ENCODE measurements at regions not wholly inside any gene's neighbourhood (a gene's known extent, or its start where the extent isn't known, plus 50 kb on each side); places are given as distances from the start of the nearest gene placed in this dataset.

DNA sequence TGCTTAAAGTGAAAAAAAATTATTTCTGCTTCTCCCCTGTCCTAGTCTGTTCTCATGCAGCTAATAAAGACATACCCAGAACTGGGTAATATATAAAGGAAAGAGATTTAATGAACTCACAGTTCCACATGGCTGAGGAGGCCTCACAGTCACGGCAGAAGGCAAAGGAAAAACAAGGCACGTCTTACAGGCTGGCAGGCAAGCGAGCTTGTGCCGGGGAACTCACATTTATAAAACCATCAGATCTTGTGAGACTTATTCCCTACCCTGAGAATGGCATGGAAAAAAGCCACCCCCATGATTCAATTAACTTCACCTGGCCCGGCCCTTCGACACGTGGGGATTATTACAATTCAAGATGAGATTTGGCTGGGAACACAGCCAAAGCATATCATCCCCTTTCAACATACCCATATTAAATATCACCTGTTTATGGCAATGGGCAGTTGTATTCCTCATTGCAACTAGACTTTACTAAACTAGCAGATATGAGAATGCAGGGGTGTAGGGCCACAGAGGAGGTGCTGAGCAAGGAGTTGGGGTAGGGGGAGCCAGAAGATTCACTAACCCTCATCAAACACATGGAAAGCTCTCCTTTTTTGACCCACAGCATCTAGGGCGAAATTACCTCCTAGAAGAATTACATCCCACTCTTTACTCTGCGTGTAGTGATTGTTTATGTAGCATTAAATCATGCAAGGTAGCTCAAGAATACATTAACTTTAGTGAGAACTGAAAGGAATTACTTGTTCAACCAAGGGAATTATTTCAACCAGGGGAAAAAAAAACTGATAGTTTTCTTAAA lies 183.3 kb upstream of the DOK6 start:
- DNase-seq = no peak

GRCh38 chr18:69220529-69220928 lies 180.2 kb upstream of the DOK6 start:
- no peak for DNase-seq

DNA sequence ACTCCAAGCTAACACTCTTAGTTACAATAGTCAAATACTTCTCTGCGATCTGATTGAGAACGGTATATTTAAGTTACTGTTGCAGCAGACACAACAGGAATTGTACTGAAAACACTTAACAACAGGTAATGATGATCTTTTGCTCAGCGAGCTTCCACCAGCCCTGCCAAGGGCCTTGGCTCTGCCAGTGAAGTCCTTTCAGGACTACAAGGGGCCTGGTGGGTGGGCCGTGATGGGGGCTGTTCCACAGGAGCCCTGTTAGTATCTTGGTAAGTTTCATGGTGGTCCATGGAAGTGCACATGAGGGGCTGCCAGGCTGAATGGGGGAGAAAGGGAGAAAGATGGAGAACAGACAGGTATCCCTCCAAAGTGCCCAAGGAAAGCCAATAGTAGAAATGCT lies 178.6 kb upstream of the DOK6 start:
- DNase-seq = no peak

- DNase-seq = no peak
Measured at GRCh38 chr18:69226971-69227370, 173.7 kb upstream of the DOK6 start.

- DNase-seq = no peak
Measured at GRCh38 chr18:69230204-69230603, 170.5 kb upstream of the DOK6 start.

DNA sequence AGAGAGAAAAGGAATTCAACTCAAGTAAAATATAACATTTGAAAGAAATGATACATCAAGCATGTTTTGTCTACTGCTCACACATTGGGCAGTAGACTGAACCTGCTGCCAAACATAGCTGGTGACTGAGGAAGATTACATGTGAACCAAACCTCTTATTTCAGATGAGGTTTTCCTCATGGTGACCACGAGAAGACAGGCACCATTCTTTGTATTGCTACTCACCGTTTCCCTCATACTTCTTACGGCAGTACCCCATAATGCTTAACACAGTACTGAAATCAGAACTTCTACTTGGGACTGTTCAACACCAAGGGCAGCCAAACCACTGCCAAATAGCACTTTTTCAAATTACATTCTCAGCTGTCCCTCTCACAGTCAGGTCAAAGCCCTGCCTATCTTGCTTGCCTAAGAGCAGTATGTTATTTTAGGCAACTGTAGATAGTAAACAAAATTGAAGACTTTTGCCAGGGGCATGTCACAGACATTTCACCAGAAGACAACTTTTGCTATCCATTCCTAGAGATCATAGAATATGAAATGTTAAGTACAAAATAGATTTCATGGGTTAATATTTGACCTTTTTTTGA lies 167.1 kb upstream of the DOK6 start:
- peak; percentile 47 for DNase-seq

DNA sequence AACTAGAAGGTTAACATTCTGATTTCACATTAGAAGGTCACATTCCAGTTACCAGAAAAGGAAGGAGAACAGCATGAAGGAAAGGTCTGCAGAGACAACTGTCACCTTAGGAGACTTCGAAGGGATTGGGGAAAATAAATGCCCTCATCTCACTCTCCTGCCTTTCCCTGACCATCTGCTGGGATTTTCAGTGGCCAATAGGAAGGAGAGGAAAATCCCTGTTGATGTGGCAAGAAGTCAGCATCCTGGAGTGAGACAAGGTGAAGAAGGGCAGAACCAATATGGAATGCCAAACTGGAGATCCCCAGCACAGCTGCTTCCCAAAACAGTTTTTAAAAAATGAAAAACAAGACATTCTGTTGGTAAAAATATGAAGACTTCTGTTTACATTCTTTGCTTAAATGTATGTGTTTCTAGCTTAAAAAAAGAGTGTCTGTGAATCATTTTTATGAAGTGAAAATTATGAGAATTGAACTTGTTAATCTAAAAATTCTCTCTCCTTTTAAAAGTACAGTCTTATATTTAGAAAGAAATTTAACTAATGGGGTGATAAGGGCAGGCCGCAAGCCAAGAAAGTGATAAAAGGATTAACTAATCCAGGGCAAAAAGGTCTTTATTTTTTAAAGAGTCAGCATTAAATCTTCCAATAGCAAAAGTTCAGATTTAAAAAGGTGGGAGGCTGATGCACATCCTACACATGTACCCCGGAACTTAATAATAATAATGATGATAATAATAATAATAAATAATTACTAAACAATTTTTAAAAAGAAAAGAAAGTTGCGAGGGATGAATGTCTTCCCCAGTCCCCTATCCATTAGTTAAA lies 160.6 kb upstream of the DOK6 start:
- no peak for DNase-seq

DNA sequence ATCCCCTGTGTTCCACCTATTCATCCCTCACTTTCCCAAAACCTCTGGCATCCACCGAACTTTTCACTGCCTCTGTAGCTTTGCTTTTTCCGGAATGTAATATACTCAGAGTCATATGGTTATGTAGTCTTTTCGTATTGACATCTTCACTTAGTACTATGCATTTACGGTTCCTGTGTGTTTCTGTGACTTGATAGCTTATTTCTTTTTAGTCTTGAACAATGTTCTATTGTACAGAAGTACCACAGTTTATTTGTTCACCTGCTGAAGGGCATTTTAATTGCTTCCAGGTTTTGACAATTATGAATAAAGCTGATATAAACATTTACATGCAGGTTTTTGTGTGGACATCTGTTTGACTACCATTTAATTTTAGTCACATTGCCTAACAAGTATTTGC lies 154.7 kb upstream of the DOK6 start:
- DNase-seq = no peak

- DNase-seq = peak; percentile 65
Measured at GRCh38 chr18:69250305-69251151, 150.2 kb upstream of the DOK6 start.

GRCh38 chr18:69257861-69258458 lies 142.7 kb upstream of the DOK6 start:
- peak; percentile 93 for DNase-seq

DNA sequence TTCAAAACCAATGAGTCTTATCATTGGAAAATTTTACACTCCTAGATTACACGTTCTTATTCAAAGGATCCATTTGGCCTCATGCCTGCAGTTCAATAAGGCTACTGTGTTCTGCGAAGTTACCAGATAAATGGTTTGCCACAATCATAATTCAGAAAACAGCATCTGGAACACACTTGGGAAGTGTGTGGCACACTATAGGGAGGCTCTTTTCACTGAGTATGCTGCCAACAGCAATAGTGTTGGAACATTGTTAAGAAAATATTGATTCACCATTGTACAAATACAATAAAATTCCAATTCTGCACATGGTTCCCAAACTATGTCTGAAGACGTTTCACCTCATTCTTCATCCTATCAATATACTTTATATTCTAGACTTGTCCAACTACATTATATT lies 141.4 kb upstream of the DOK6 start:
- no peak for DNase-seq

DNA sequence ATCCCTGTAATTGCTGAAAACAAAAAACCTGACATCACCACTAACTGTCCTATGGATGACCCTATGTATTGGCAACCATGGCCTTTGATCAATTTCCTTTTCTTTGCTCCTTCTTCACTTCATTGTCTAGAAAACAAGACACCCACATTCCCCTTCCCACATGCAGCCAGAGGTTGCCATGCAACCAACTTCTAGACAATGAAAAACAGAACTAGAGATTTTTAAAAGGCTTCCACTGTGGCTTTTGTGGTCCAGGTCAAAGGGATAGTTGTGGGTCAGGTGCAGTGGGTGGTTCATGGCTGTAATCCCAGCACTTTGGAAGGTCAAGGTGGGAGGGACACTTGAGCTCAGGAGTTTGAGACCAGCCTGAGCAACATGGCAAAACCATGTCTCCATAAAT lies 139.3 kb upstream of the DOK6 start:
- DNase-seq = no peak

GRCh38 chr18:69265656-69266055 lies 135.0 kb upstream of the DOK6 start:
- no peak for DNase-seq

DNA sequence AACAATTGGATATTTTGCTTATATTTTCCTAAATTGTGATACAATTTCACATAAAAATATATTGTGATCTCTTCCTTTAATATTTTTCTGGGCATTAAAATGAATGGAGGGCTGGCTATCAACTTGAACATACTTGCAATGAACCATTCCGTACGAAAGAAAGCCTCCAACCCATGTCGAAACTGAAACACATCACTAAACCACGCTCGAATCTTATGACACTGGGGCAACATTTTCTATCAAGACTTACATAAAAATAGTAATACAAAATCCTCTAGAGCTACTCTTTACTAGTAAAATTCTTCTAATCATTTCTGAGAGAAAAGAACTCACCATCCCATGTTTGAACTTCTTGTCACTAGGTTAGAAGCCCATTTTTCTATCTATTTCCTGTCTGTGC lies 132.8 kb upstream of the DOK6 start:
- no peak for DNase-seq

- no peak for DNase-seq
Measured at GRCh38 chr18:69282371-69282770, 118.3 kb upstream of the DOK6 start.

- DNase-seq = no peak
Measured at GRCh38 chr18:69291044-69291443, 109.6 kb upstream of the DOK6 start.

DNA sequence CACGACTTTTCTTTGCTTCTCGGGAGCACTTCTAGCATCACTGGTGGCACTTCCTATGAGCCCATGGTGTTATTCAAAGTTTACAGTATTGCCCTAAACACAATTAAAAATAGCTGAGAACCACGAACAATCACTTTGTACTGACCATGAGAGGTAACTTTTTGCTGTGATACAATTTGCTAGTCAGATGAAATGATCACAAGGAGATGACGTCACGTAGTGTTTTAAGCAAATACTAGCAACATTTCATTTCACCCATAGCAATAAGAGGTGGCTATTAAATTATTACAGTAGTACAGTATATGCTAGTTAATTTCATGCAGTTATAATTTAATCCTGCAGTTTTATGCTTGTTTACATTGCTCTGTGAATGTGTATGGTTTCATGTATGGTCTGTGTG lies 108.9 kb upstream of the DOK6 start:
- DNase-seq = no peak

GRCh38 chr18:69300185-69300584 lies 100.5 kb upstream of the DOK6 start:
- DNase-seq = no peak

DNA sequence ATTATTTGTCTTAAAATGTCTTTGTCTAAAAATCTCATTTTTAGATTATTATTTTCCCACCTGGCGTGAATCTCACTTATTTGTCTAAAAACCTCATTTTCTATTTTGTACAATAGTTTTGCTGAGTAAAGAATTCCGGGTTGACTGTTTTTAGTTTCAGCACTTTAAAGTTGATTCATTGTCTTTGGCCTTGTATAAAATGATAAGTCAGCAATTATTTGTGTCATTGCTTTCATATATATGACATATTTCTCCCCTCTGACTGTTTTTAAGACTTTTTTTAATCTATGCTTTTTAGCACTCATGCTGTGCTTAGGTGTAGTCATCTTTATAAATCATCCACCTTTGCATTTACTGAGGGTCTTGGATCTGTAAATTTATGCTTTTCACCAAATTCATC lies 92.1 kb upstream of the DOK6 start:
- DNase-seq = no peak

GRCh38 chr18:69326094-69326493 lies 74.6 kb upstream of the DOK6 start:
- no peak for DNase-seq

DNA sequence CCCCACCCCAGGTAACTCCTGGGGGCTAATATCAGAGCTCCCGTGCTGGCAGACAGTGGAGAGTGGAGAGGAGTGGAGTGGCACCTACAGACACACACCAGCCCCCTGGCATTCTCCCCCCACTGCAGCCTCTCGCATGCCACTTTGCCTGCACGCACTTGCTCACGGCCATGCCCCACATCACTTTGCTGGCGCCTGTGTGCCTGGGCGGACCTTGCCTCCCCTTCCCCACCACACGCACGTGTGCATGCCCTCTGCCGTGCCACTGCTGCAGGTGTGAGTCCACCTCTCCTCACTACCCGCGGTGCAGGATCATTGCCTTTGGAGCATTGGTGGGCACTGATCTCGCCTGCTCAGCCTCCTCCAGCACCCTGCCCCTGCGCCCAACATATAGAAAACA lies 72.6 kb upstream of the DOK6 start:
- no peak for DNase-seq

GRCh38 chr18:69330385-69331005 lies 70.2 kb upstream of the DOK6 start:
- DNase-seq = no peak

Measured in fibroblast of skin of scalp (primary cell).